Activated CD8-positive, alpha-beta T cell treated with anti-CD3 and anti-CD28 coated beads for 36 hours (primary cell): ENCODE measurements at regions not wholly inside any gene's neighbourhood (a gene's known extent, or its start where the extent isn't known, plus 50 kb on each side); places are given as distances from the start of the nearest gene placed in this dataset.
"Not testable (repeated sequence)": the region's sequence is repeated elsewhere in the genome, so short reads cannot be mapped to it uniquely, and the experiment has no call there.

Experiments
- ATAC-seq: fragments of 200-7000 bp; cut with Tn5 transposase; one replicate; pipeline ENCODE4 v1.10.0; 2021; ENCODE audit warnings: mild to moderate bottlenecking, moderate library complexity
- CTCF ChIA-PET: fragments of 350-600 bp; sonication (Branson Sonifier 250); formaldehyde crosslinking; loops from one replicate; lab custom pipeline; 2021; ENCODE audit warnings: antibody characterized with exemption; lab: Charles Lee
- POLR2A ChIA-PET: fragments of 350-600 bp; sonication (Branson Sonifier 250); formaldehyde crosslinking; loops from one replicate; lab custom pipeline; 2021; ENCODE audit warnings: antibody characterized with exemption; lab: Charles Lee
- DNase-seq: peaks from one replicate; pipeline ENCODE4 v3.0.0-alpha.2; 2020
- H3K27ac Mint-ChIP-seq: one replicate; pipeline ENCODE4 v1.8.0; 2021; ENCODE audit warnings: mild to moderate bottlenecking, mixed read lengths
- H3K27me3 Mint-ChIP-seq: one replicate; pipeline ENCODE4 v1.8.0; 2021; ENCODE audit warnings: mixed read lengths
- H3K36me3 Mint-ChIP-seq: one replicate; pipeline ENCODE4 v1.8.0; 2021; ENCODE audit warnings: low read depth, mixed read lengths
- H3K4me1 Mint-ChIP-seq: one replicate; pipeline ENCODE4 v1.8.0; 2021; ENCODE audit warnings: low read depth, mixed read lengths
- H3K4me3 Mint-ChIP-seq: one replicate; pipeline ENCODE4 v1.8.0; 2021; ENCODE audit warnings: mild to moderate bottlenecking, moderate library complexity, mixed read lengths
- H3K9me3 Mint-ChIP-seq: one replicate; pipeline ENCODE4 v1.8.0; 2021; ENCODE audit warnings: mixed read lengths
- intact Hi-C: fragments of 100-400 bp; cut with micrococcal nuclease; formaldehyde crosslinking; loops from one replicate; pipeline ENCODE4 v1.10.0; 2022
- TF ChIP-seq, protein P1 (sequence below): fragments of 200-600 bp; IDR thresholded peaks from one replicate; pipeline ENCODE4 v1.8.0; 2022; ENCODE audit warnings: antibody characterized with exemption, mild to moderate bottlenecking

DNA sequence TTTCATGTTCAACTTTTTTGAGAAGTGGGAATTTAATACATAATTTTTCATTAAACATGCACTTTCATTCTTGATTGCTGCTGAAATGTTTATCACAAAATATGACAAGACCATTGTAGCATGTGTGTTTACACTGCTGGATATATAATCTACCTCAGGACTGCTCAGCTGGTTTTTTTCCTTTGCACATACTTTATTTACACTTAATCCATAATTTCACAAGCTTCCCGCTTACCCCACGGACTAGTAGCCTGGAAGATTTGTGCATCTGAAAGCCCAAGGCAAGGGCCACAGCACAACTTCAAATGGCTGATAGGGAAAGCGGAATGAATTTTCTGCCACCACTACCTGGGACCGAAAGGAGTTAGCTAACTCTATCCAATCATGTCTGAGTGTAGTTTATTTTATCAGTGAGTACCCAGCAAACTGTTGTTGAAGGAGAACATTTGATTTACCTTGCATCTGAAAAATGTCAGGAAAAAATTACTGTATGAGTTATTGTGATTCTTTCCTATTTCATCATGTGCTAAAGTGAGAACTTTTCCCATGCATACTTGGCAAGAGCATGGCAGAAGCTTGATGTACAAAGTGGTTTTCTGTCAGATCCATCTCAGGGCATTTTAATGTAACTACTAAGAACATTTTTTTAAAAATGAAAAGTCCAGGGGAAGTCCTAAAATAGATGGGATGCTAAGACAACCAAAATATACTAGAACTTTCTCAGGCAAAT, 558.2 kb upstream of the USP24 start:
- no peaks in the 10 kb centered on the region for H3K9me3 Mint-ChIP-seq
- TF ChIP-seq, protein P1, sequence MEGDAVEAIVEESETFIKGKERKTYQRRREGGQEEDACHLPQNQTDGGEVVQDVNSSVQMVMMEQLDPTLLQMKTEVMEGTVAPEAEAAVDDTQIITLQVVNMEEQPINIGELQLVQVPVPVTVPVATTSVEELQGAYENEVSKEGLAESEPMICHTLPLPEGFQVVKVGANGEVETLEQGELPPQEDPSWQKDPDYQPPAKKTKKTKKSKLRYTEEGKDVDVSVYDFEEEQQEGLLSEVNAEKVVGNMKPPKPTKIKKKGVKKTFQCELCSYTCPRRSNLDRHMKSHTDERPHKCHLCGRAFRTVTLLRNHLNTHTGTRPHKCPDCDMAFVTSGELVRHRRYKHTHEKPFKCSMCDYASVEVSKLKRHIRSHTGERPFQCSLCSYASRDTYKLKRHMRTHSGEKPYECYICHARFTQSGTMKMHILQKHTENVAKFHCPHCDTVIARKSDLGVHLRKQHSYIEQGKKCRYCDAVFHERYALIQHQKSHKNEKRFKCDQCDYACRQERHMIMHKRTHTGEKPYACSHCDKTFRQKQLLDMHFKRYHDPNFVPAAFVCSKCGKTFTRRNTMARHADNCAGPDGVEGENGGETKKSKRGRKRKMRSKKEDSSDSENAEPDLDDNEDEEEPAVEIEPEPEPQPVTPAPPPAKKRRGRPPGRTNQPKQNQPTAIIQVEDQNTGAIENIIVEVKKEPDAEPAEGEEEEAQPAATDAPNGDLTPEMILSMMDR, result no peak
- intact Hi-C loops, result no loop called here
- POLR2A ChIA-PET, result no interaction called here
- H3K36me3 Mint-ChIP-seq, result no peaks in the 10 kb centered on the region
- no peaks in the 10 kb centered on the region for H3K4me1 Mint-ChIP-seq
- no peak overlapping the region for H3K4me3 Mint-ChIP-seq
- ATAC-seq, result no peak
- no peaks in the 10 kb centered on the region for H3K27me3 Mint-ChIP-seq
- no peak overlapping the region for H3K27ac Mint-ChIP-seq
- CTCF ChIA-PET, result no interaction called here
- no peak for DNase-seq

DNA sequence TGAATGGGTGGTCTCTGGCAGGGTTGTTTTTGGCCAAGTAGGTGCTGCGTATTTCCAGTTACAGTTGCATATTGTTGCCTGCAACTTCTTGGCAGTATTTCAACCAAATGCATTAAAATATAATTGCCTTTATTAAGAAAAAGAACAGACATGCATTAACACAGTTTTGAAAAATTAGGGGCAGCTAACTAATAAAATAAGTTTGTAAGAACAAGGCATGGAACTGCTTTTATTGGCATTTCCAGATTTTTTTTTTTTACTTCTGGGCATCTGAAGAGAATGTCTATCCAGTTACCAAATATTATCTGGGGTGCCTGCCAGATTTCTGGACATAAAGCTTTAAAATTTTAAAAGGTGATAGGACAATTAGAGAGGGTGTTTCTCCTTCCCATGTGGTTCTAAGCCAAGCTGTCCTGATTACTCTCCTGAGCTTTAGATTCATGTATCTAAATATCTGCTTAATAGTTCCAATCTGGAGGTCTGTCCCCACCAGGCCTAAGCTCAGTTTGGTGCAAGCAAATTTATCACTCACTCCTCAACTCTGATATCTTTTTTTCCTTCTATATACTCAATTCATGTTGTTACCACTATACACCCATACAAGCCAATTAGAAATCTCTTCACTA, 553.3 kb upstream of the USP24 start:
- intact Hi-C loops, result no loop called here
- TF ChIP-seq, protein P1, result no peak
- POLR2A ChIA-PET, result no interaction called here
- H3K4me1 Mint-ChIP-seq, result no peaks in the 10 kb centered on the region
- H3K27ac Mint-ChIP-seq, result no peak overlapping the region
- DNase-seq (no peak), ATAC-seq (no peak)
- H3K36me3 Mint-ChIP-seq, result no peaks in the 10 kb centered on the region
- CTCF ChIA-PET, result no interaction called here
- peaks cover 2% of the 10 kb centered on the region for H3K9me3 Mint-ChIP-seq
- no peak overlapping the region for H3K4me3 Mint-ChIP-seq
- H3K27me3 Mint-ChIP-seq, result no peaks in the 10 kb centered on the region

DNA sequence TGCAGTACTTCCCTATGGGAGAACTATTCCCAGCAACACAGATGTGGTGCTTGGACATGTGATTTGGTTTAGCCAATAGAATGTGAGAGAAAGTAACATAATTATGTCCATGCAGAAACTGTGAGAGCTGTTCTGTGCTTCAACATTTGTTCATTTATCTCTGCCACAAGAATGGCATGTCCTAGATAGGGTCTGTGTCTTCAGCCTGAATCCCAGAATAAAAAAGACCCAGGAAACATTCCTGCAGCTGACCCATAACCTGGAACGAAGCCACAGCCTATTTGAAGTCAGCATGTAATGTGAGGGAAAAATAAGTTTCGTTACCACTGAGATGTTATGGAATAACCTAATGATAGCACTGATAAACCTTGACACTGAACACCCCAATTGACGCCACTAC, 552.0 kb upstream of the USP24 start:
- H3K9me3 Mint-ChIP-seq, result peaks cover 4% of the 10 kb centered on the region
- ATAC-seq, result no peak
- no peaks in the 10 kb centered on the region for H3K36me3 Mint-ChIP-seq
- ChIA-PET POLR2A (no interaction called here), CTCF (no interaction called here)
- H3K4me1 Mint-ChIP-seq, result no peaks in the 10 kb centered on the region
- no peak for DNase-seq
- H3K4me3 Mint-ChIP-seq, result no peak overlapping the region
- TF ChIP-seq, protein P1, result no peak
- no peaks in the 10 kb centered on the region for H3K27me3 Mint-ChIP-seq
- no peak overlapping the region for H3K27ac Mint-ChIP-seq
- intact Hi-C loops, result no loop called here

DNA sequence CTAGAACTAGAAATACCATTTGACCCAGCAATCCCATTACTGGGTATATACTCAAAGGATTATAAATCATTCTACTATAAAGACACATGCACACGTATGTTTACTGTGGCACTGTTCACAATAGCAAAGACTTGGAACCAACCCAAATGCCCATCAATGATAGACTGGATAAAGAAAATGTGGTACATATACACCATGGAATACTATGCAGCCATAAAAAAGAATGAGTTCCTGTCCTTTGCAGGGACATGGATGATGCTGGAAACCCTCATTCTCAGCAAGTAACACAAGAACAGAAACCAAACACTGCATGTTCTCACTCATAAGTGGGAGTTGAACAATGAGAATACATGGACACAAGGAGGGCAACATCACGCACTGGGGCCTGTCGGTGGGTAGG, 550.3 kb upstream of the USP24 start:
- DNase-seq, H3K4me3 Mint-ChIP-seq, H3K27ac Mint-ChIP-seq, H3K4me1 Mint-ChIP-seq, H3K27me3 Mint-ChIP-seq, CTCF ChIA-PET, intact Hi-C loops, H3K36me3 Mint-ChIP-seq, ATAC-seq, POLR2A ChIA-PET, H3K9me3 Mint-ChIP-seq: not testable (repeated sequence)

DNA sequence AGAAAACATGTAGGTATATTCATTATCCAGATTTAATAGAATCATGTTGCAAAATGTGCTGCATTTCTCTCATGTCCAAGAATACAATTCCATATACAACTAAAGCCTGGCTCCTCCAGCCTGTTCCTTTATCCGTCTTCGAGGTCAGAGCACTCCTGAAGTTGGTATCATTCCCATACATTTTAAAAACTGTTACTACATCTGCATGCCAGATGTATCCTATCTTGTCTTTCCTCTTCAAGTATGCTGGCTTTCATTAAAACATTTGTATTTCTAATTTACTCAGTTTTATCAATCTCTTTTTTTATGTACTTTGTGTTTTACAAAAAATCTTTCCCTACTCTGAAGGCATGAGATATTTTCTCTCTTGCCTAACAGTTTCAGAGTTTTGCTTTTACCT, 536.6 kb upstream of the USP24 start:
- DNase-seq (no peak), ATAC-seq (no peak)
- TF ChIP-seq, protein P1, result no peak
- H3K27me3 Mint-ChIP-seq, result peaks cover 2% of the 10 kb centered on the region
- no peaks in the 10 kb centered on the region for H3K4me1 Mint-ChIP-seq
- no peak overlapping the region for H3K4me3 Mint-ChIP-seq
- ChIA-PET CTCF (no interaction called here), POLR2A (no interaction called here)
- H3K9me3 Mint-ChIP-seq, result no peaks in the 10 kb centered on the region
- no peak overlapping the region for H3K27ac Mint-ChIP-seq
- intact Hi-C loops, result no loop called here
- no peaks in the 10 kb centered on the region for H3K36me3 Mint-ChIP-seq
